Stimulated activated CD4-positive, alpha-beta T cell treated with anti-CD3 and anti-CD28 coated beads, Interleukin-15, amount 100 ng/mL, for 48 hours (primary cell): ENCODE measurements at regions not wholly inside any gene's neighbourhood (a gene's known extent, or its start where the extent isn't known, plus 50 kb on each side); places are given as distances from the start of the nearest gene placed in this dataset.
"Not testable (repeated sequence)": the region's sequence is repeated elsewhere in the genome, so short reads cannot be mapped to it uniquely, and the experiment has no call there.

ENCODE experiments used
- DNase-seq, 2 donors: peaks; one replicate each; pipeline ENCODE4 v3.0.0-alpha.2; 2020; ENCODE audit warnings: low read depth in 2 of 2

DNA sequence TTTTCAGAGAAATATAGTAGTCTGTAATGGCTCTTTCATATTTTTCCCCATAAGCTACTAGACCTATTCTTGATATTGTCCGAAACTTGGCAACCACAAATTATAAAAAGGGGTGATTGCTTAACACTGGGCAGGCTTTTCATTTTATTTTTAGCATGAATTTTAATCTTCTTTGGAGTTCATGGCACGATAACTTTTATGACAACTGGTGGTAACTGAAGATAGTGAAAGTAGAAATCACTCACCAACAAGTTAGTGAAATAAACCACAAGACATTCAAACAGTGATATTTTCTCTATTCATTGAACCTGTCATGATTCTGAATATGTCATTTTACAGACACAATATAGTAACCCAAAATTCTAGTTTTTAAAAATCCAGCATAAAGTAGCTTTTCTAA is 213.9 kb downstream of the PRDM9 start:
- DNase-seq: no peak

DNA sequence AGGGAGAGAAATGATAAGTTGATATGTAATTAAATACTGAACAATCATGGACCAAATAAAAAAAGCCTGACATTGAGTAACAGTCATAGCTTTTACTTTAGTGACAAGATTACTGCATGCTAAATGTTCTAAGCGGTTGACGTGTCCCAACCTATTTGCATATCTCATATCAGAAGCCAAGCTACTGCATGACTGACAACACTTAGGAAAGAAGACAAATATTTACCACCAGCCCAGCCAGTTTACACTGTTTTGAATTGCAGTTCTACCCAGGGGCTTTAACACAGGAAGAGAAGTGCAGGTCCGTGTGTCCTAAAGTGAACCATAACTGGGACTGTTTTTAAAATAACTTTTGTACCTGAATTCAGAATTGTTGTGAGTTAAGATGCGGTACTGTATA is 219.9 kb downstream of the PRDM9 start:
- DNase-seq: no peak

DNA sequence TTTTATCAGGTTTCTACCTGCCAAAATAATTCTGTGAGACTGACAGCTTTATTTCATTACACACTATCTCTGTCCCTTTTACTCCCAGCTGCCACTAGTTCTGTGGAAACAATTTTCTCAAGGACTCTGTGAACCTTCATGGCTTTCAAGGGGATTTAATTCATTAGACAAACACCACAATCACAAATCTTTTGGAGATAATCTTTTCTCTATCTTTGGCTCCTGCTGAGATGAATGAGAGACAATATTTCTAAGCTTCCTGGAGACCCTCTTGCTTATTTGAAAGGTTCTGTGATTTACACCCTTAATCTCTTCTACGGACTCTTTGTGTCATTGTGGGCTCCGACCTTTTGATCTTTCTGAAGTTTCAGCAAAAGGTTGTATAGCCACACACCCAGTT is 222.6 kb downstream of the PRDM9 start:
- DNase-seq: no peak

DNA sequence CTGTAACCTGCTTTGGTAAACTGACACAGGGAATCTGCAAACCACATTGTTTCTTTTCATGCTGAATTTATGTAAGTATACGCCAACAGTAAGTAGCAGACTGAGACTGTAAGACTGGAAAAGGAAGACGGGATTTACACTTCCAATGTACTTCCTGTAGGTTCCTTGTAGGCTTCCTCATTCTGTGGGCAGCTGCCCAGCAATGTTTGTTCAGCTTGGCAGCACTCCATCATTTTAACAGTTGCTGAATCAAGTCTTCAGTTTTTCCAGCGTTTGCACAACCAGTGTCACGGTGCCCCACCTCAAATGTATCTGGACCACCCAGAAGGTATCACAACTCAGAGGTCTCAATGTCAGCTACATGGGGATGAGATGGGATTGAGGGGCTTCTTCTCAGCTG is 232.6 kb downstream of the PRDM9 start:
- DNase-seq: no peak

DNA sequence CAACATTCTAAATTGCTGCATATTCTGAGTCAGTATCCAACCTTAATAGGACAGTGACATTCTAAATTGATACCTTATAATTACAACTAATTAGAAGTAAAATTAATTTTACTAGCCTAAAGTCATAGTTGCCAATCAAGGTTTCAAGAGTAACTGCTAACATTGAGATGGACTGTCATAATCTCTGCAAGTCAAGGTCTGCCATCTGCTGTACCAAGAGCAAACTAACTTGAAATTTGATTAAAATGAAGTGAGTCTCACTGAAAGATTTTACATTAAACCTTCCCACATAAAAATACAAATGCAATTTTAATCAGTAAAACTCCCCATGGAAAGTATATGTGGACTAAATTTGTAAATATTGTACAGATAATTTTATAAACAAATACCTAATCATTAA is 235.3 kb downstream of the PRDM9 start:
- no peak for DNase-seq

DNA sequence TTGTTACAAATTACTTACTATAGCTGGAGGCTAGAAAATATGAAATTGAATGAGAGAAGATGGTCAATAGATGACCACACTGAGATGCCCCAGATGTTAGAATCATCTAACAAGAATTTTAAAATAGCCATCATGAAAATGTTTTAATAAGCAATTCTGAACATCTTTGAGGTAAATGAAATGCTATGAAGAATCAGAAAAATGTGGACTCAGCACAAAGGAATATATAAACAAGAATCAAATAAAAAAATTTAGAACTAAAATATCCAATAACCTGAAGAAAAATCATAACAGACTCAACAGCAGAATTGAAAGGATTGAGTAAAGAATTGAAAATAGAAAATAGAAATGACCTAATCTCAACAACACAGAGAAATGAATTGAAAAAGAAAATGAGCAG is 248.5 kb downstream of the PRDM9 start:
- DNase-seq: no peak

DNA sequence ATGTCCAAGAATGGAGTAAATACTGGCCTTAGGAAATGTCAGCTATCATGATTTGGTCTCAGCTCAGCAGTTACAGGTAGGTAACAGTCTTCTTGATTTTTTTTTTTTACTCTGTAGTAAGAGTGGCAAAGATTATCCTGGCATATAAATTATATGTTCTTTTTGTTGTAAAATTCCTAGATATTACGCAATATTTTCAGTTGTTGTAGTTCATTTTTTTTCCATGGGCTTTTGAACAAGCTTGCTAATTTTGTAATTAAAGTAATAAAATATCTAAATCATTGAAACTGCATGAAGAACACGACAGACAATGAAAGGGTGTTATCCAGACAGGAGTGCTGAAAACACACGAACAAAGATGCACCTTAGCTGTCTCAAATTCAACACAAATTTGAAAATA is 249.4 kb downstream of the PRDM9 start:
- DNase-seq: no peak

DNA sequence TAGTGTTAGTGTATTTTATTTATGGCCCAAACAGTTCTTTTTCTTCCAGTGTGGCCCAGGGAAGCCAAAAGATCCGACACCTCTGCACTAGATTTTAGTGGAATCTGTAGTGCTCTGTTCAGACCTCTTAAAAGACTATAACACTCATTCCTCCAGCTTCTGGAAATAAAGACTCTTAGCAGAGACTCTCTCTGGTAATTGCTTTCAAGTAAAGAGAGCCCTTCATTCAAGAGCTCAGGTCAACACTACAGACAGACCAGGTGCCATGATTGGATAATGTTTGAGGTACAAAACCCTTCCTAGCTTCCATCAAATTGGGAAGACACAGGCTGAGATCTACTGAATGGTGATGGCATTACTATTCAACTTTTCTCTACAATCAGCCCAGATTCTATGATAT is 255.8 kb downstream of the PRDM9 start:
- DNase-seq: no peak

DNA sequence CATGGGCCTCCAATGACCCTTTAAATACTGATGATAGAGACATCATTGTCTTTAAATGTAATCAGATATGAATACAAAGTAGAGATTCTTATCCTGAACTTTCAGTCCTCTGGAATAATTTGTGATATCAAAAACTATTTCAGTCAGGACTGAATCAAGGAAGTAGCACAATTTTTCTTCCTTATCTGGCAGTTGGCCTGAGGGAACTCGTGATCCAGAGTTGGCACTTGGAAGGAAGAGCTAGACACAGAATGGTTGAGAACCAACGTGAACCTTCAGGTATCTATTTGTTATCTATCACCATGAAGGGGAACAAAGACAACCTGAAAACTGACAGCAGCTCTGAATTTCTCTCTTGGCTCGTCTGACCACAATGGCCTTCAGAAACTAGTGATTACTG is 269.3 kb downstream of the PRDM9 start:
- no peak for DNase-seq

DNA sequence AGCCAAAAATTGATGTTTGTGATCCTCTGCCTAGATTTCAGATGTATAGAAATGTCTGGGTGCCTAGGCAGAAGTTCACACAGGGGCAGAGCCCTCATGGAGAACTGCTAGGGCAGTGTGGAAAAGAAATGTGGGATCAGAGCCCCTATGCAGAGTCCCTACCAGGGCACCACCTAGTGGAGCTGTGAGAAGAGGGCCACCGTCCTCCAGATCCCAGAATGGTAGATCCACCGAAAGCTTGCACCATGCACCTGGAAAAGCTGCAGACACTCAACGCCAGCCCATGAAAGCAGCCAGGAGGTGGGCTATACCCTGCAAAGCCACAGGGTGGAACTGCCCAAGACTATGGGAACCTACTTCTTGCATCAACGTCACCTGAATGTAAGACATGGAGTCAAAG is 292.9 kb downstream of the PRDM9 start:
- DNase-seq: not testable (repeated sequence)

DNA sequence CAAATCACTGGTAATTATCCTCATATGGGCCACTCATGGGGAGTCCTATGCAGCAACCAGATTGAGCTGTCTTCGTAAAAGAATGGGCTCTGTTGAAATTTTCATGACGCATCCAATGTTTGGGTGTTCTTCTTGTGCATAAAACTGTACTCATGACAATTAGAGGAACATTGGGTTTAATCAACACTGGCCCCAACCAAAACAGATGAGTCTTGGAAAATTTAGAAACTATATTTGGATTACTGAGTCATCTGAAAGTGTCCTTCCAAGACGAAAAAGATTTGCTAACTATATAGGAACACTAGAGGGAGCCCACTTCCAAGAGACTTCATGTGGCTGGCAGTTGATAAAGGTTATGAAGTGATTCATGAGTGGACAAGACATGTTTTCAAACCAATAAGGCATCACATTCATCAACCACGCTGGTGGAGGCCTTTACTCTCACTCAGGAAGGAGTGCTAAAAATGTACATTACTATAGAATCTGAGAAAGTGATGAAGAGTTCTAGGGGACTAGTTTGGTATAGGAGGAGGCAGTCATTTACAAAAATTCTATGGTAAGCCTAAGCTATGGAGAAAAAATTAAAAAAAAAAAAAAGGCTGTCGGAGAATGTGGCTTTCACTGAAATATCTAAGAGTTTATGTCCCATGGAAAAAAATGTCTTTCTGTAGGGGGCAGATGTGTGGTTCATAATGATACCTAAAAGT is 313.5 kb downstream of the PRDM9 start:
- DNase-seq: no peak

DNA sequence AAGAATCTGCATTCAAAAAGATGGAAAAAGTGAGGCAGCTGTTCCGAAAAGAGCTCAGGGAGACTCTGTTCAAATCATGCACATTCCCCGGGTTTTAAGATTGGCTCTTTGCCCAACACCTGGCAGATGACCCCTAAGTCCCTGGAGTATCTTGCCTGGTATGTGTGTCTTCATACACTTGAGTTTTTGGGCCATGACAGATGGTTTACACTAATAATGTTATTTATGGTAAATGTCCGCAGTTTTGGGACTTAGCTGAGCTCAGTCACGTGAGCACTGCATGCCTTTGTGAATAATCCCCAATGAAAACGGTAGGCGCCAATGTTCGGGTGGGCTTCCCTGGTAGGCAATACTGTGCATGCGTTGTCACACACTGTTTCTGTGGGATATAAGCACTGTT is 316.1 kb downstream of the PRDM9 start:
- no peak for DNase-seq

DNA sequence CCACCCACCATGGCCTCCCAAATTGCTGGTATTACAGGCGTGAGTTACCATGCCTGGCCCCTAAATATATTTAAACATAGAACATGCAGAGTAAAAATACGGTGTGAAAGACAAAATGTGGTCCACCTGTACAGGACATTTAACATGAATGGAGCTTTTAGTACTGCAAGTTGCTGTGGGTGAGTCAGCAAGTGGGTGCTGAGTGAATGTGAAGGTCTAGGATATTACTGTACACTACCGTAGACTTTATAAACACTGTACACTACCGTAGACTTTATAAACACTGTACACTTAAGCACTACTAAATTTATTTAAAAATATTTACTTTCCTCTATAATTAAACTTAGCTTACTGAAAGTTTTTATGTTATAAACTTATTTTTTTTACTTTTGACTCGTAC is 317.8 kb downstream of the PRDM9 start:
- no peak for DNase-seq

DNA sequence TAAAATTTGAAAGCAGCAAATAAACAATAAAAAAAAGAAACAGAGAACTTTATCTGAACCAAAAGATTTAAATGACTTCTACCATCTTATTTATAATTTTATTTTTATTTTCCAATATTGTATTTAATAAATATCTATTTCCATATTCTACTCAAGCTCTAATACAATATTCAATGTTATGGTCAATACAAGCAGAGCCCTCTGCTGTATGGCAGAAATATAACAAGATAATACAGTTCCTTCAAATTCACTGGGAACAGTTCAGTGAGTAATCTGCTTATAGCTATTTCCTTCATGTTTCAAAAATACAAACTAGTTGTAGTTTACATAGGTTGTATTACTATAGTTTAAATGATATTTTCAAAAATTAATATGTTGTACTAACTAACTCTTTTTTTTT is 332.7 kb downstream of the PRDM9 start:
- DNase-seq: no peak

DNA sequence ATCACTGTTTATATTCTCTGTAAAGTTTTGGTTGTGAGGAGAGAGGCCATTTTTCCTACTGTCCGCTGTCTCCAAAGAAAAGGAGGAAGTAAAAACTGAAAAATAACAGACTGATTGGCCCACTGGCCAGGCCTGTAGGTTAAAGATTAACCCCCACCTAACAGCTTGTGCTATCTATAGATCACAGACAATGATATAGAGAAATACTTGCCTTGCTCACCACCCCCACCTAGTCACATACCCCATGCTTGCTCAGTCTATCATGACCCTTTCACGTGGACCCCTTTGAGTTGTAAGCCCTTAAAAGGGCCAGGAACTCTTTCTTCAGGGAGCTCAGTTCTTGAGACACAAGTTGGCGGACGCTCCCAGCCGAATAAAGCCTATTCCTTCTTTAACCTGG is 357.4 kb downstream of the PRDM9 start:
- DNase-seq: no peak

DNA sequence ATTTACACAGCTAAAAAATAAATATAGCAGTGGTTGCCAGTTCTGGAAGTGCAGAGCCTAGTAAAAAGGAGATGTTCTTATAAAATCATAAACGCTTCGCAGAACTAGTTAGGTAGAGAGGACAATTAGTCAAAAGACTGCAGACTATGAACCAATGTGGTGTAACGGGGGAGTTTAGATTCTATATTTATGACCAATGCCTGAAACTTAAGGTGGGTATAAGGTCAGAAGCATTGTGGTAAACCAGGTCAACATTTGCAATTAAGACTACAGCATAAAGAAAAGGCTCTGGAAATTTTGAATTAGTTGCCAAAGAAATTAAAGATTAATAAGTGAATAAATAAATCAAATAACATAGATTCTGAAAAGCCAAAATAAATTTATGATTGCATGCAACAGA is 370.4 kb downstream of the PRDM9 start:
- no peak for DNase-seq

DNA sequence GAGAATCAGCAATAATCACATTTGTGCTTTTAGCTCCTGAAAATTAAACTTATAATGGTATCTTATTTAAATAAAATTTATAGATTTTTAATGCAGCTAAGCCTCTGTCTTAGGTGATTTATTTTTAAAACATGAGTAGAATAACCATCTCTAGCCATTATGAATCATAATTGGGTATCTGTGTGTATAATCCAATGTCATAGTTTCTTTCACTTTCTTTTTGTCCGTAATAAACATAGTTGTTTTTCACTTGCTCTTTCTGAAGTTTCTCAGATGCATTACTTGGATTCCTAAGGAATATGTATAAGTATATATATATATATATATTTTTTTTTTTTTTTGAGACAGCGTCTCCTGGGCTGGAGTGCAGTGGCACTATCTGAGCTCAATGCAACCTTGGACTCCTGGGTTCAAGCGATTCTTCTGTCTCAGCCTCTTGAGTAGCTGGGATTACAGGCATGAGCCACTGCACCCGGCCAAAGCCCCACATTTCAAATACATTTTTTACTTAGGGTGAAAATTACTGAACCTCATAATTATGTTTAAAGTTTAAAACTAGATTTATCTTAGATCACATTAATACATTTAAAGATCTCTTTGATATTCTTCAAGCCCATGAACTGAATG is 377.1 kb downstream of the PRDM9 start:
- DNase-seq: no peak

DNA sequence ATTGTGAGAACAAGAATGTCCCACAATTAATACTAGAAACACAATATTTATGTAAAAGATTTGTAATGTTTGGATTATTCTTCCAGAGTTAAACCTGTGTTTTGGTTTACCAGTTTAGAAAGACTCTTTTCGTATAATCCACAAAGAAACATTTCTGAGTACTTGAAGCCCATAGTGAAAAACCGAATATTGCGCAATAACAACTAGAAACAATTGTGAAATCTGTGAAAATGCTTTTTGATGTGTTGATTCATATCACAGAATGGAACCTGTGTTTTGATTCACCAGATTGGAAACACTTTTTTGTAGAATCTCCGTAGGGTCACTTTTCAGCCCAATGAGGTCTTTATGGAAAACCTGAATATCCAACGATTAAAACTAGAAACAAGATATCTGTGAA is 386.2 kb downstream of the PRDM9 start:
- DNase-seq: no peak

DNA sequence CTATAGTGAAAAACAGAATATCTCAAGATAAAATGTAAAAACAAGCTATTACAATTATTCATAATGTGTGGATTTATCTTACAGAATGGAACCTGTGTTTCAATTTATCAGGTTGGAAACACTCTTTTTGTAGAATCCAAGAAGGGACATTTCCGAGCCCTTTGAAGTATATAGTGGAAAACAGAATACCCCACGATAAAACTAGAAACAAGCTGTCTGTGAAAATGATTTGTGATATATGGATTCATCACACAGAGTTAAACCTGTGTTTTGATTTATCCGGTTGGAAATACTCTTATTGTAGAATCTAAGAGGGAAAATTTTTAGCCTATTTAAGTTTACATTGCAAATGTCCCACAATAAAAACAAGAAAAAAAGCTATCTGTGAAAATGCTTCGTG is 388.2 kb downstream of the PRDM9 start:
- DNase-seq: no peak

DNA sequence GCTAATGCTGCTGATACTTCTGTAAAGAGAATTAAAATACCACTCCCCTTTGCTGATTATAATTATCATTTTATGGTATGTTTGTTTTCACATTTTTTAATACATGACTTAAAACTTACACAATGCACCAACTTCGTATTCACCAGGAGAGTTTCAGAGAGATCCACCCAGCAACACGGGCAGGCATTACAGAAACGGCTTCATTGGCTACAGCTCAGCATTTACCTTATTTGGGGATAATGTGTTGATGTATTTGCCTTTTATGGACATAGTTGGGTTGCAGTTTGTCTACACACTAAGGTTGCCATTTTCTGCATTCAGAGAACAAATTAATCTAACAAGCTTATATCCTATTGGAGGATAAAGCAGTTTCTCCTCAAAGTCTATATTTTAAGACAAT is 423.6 kb downstream of the PRDM9 start:
- DNase-seq: no peak

DNA sequence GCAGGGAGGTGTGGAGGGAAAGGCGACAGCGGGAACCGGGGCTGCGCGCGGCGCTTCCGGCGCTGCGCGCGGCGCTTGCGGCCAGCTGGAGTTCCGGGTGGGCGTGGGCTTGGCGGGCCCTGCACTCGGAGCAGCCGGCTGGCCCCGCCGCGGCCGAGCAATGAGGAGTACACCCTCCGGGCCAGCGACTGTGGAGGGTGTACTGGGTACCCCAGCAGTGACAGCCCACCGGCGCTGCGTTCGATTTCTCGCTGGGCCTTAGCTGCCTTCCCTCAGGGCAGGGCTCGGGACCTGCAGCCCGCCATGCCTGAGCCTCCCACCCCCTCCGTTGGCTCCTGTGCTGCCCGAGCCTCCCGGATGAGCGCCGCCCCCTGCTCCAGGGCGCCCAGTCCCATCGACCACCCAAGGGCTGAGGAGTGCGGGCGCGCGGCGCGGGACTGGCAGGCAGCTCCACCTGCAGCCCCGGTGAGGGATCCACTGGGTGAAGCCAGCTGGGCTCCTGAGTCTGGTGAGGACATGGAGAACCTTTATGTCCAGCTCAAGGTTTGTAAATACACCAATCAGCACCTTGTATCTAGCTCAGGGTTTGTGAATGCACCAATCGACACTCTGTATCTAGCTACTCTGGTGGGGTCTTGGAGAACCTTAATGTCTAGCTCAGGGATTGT is 444.0 kb downstream of the PRDM9 start:
- DNase-seq: not testable (repeated sequence)

DNA sequence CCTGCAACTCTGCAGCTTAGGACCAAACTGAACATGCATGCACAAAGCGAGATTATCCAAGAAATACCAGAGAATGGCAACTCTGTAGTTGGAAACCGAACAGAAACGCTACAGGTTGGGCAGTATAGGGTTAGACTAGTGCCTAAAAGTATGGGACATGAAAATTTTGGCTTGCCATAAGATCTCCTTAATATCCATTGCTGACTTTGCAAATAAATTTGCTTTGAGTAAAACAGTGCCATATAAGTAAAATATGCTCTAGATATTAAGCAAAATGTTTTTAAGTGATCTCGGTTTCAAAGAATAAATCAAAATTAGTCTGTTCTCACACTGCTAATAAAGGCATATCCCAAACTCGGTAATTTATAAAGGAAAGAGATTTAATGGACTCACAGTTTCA is 456.0 kb downstream of the PRDM9 start:
- DNase-seq: no peak

DNA sequence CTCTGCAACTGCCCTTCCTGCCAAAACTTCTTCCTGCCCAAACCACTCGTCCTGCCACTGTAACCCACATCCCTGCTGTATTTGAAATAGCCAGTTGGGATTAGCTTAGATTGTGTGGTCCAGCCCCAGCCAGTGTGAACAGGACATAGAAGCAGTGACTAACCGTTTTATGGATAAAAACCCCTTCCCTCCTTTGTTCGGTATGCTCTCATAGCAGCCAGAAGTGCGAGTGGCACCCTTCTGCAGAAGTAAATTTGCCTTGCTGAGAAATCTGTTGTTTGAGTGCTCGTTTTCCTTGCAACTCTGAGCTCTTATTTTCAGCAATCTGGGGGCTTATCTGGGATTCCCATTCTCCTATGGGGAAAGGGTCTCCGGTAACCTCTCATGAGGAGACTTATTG is 470.0 kb downstream of the PRDM9 start:
- no peak for DNase-seq
